SKM-1 (cell line): ENCODE measurements at regions not wholly inside any gene's neighbourhood (a gene's known extent, or its start where the extent isn't known, plus 50 kb on each side); places are given as distances from the start of the nearest gene placed in this dataset.
"Not testable (repeated sequence)": the region's sequence is repeated elsewhere in the genome, so short reads cannot be mapped to it uniquely, and the experiment has no call there.

Experiments used
- DNase-seq: peaks from one replicate; lab custom pipeline; 2025; ENCODE audit not compliant: unreplicated experiment; lab: John Stamatoyannopoulos, UW

DNA sequence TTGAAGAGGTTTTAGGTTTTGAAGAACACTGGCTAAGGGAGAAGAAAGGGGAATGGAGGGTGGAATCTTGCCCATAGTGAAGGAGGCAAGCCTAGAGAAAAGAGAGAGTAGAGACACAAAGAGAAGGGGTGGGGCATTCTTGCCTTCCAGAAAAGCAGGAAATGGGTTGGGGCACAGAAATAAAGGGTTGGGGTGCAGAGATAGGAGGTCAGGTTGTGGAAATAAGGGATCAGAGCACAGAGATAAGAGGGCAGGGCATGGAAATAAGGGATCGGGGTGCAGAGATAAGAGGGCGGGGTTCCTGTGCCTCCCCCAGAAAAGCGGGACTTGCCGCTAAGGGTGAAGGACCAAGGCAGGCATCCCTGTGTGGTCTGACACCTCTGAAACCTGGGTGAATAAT is 69.9 kb downstream of the ALG1L2 start:
- DNase-seq, result not testable (repeated sequence)

DNA sequence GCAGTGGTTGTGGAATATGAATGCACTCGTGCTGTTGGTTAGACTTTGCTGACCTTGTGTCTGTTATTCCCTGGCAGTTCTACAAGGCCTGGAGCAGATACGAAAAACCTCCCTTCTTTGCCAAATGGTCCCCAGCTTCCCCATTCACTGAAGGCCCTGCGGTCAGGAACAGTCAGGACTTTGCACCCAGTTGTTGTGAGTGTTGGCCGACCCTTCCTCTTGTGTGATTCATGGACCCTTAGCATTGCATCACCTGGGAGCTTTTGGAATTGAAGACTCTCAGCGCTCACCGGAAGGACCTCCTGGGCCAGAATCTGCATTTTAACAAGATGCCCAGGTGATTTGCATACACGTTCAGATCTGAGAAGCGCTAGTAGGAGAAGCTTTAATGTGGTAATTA is 71.6 kb downstream of the ALG1L2 start:
- not testable (repeated sequence) for DNase-seq

DNA sequence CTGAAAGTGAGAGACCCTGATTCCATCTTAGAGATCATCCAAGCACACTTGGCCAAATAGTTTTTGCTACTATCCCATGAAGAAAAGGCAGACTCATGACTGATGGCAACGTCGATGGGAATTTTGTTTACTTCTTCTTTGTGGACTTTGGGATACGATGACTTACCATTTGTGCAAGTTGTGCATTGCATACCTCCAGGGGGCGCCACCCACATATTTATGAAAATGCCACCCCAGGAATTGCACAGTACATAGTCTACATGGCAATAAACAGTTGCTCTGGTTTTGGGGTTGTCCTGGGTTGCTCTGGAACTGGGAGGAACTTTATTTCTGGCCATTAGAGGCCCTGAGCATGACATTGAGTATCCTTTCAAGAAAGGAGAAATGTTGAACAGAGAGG is 73.8 kb downstream of the ALG1L2 start:
- DNase-seq, result not testable (repeated sequence)

GRCh38 chr3:130166856-130167255 is 85.2 kb downstream of the ALG1L2 start:
- not testable (repeated sequence) for DNase-seq

DNA sequence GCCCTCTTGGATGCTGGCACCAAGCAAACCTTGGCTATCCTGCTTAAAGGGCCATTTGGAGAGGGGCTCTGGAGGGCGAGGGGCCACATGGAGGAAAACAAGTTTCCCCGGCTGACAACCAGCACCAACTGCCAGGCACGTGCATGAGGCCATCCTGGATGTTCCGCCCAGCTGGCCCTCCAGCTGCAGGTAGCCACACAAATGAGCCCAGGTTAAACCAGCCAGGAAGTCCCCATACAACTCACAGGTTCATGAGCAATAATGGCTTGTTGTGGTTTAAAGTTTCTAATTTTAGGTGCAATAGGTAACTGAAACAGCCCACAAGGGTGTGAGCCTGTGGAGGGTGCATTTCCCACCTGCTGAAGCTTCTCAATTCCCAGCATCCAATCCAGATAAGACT is 93.6 kb downstream of the ALG1L2 start:
- DNase-seq, result not testable (repeated sequence)

DNA sequence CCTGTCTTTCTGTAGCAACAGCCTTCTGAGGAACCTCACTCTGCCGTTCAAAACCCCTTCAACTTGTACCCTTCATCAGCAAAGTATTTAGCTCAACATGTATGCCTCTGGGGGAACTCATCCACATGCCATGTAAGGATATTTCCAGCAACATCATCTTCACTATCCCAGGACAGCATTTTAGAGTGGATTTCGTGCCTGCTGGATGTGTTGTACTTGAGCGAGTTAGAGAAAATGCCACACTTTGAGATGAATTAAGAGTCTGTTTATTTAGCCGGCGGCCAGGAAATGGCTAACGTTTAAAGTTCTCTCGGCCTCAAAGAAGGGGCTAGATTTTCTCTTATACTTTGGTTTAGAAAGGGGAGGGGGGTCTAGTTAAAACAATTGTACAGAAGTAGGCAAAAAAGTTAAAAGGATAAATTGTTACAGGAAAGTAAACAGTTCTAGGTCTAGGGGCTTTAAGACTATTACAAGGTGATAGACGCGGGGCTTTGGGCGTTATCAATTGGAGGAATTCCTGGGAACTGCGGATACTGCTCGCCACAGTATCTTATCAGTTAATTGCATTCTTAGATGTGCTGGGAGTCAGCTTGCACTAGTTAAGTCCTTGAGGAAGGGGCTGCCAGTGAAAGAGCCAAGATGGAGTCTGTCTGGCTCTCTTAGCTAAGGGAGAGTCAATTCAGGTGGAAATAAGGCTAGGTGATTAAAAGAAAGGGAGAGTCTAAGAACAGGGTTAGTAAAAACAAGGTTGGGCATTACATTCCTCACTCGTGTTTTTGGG is 95.0 kb downstream of the ALG1L2 start:
- not testable (repeated sequence) for DNase-seq

DNA sequence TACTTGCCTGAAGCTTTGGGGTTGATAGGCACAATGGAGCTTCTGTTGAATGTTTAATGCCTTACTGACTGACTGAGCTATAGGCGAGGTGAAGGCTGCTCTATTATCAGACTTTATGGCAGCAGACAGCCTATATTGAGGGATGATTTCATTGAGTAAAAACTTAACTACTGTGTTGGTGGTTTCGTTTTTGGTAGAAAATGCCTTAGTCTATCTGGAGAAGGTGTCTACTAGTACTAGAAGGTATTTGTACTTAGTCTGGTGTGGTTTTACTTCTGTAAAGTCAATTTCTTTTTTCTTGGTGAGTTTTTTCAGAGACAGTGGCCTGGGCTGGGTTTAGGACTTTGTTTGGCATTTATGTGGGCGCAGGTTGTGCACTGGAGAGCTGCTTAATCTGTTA is 97.2 kb downstream of the ALG1L2 start:
- DNase-seq, result not testable (repeated sequence)

DNA sequence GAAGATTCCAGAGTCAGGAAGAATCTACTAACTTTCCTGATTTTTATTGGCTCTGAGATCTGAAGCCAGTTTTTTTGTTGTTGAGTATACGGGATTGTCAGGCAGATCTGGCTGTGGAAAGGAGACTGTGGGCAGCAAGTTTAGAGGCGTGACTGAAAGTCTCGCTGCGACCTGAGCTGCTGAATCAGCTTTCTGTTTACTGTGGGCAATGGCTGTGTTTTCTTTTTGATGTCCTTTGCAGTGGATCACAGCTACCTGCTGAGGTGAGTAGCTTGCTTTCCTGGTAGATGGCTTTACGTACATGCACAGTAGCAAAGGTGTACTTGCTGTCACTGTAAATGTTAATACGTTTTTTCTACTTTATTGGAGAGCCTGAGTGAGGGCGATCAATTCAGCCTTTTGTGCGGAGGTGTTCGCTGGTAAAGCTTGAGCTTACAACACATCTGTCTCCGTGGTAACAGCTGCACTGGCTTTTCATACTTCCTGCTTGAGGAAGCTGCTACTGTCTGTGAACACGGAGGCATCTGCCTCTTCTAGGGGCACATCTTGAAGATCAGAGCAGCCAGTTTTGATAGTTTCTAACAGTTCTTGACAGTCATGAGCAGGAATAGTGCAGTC is 97.8 kb downstream of the ALG1L2 start:
- peak; percentile 7 for DNase-seq

DNA sequence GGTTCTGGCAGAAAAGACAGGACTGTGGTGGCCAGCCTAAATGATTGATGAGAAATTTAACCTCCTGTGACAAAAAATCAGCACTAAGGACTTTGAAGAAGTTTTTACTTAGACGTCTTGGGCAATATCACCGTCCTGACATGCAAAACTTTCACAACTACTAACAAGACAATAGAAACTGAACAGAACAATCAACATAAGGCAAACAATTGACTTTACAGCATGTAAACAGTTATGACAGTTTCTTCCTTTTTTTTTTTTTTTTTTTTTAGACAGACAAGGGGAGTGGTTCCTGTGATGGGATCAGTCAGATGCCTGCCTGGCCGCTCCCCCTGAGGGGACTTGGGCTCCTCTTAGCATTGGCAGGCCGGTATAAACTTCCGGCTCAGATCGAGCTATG is 100.8 kb downstream of the ALG1L2 start:
- not testable (repeated sequence) for DNase-seq

GRCh38 chr3:130183689-130184088 is 102.1 kb downstream of the ALG1L2 start:
- DNase-seq, result not testable (repeated sequence)

- not testable (repeated sequence) for DNase-seq
Observed at GRCh38 chr3:130184152-130185024, 102.8 kb downstream of the ALG1L2 start.

- not testable (repeated sequence) for DNase-seq
Observed at GRCh38 chr3:130201272-130201671, 119.6 kb downstream of the ALG1L2 start.

GRCh38 chr3:130203633-130204032 is 122.0 kb downstream of the ALG1L2 start:
- not testable (repeated sequence) for DNase-seq

DNA sequence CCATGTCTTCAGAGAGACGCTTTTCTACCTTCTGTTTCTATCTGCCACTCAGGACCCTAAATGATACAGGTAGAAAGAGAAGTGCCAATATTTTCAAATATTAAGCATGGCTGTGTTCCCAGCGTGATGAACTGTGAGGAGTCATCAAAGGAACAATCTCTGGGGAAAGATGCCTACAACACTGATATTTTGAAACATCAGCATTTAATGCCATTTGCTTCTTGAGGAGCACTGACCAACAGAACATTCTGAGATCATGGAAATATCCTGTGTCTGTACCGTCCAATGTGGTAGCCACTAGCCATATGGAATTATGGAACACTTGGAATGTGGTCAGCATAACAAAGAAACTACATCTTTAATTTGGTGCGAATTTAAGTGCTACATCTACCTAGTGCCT is 117.9 kb upstream of the COL6A5 start:
- no peak for DNase-seq

- no peak for DNase-seq
Observed at GRCh38 chr3:130242850-130243569, 102.5 kb upstream of the COL6A5 start.

- DNase-seq, result no peak
Observed at GRCh38 chr3:130243808-130244207, 101.7 kb upstream of the COL6A5 start.

DNA sequence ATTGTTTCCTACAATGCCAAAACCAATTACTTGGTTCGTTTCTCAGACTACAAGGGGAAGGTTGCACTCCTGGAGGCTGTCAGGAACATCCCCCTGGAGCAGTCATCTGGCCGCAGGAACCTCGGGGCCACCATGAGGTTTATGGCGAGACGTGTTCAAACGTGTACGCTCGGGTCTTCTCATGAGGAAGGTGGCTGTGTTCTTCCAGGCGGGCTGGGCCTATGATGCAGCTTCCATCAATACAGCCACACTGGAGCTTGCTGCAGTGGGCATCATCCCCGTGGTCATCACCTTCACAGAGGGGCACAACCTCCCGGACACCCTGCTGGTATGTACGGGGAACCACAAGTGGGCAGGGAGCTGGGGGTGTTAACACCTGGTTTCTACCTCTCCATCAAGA is 94.5 kb upstream of the COL6A5 start:
- no peak for DNase-seq

DNA sequence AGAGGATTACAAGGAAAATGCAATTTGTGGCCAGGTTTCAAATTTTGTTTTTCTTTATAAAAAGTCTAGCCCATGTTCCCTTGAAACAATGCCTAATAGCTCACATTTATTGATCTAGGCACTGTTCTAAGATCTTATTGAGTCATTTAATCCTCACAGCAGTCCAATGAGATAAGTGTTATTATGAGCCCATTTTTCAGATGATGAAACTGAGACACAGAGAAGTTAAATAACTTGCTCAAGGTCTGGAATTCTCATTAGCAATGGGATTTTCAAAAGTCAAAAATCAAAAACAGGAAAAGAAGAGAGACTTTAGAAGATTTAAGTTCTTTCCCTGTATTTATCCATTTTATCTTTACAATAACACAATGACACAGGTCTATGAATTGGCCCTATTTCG is 90.0 kb upstream of the COL6A5 start:
- DNase-seq, result no peak

- no peak for DNase-seq
Observed at GRCh38 chr3:130256821-130257340, 88.6 kb upstream of the COL6A5 start.

- no peak for DNase-seq
Observed at GRCh38 chr3:130258532-130258952, 86.9 kb upstream of the COL6A5 start.
